K562 (cell line): ENCODE measurements at regions not wholly inside any gene's neighbourhood (a gene's known extent, or its start where the extent isn't known, plus 50 kb on each side); places are given as distances from the start of the nearest gene placed in this dataset.
A peak's percentile ranks its signal among the peaks of the same experiment; 100 is the strongest.

Experiments
- MECOM ChIP-seq: fragments of 250-450 bp; sonication (Bioruptor Pico); IDR thresholded peaks from 2 replicates; pipeline ENCODE4 v1.8.0; 2022; ENCODE audit warnings: inconsistent platforms
- YY1 ChIP-seq, 3 experiments: IDR thresholded peaks; 2 replicates each; pipeline ENCODE4 v1.6.1; 2011; ENCODE audit warnings: low read length in 2 of 3, mild to moderate bottlenecking in 2 of 3, moderate library complexity in 2 of 3, borderline replicate concordance in 1 of 3, control low read depth in 1 of 3, low read depth in 1 of 3; ENCODE audit not compliant: insufficient read depth in 3 of 3, insufficient replicate concordance in 2 of 3, control insufficient read depth in 1 of 3, insufficient read length in 1 of 3; ENCODE audit errors: extremely low read depth in 1 of 3

GRCh38 chrX:107577933-107578332 lies 50.4 kb upstream of the PRPS1 start (continued):
- TF ChIP-seq MECOM (CRISPR knock-in tag) (peak; percentile 95), YY1 (IDR thresholded peaks at IDR 0.05; ENCODE audit: borderline replicate concordance in 1 of 3, control insufficient read depth in 1 of 3, extremely low read depth in 1 of 3, insufficient read depth in 3 of 3, insufficient read length in 1 of 3, insufficient replicate concordance in 2 of 3, low read depth in 1 of 3, low read length in 2 of 3) (peak in 1 of 3 experiments; percentile 22)
